DND-41 (cell line): ENCODE measurements at regions not wholly inside any gene's neighbourhood (a gene's known extent, or its start where the extent isn't known, plus 50 kb on each side); places are given as distances from the start of the nearest gene placed in this dataset.

Experiments
- CTCF ChIP-seq: IDR thresholded peaks from 2 replicates; pipeline ENCODE4 v1.5.1; 2012; ENCODE audit warnings: borderline replicate concordance, low read length, moderate library complexity, mild to moderate bottlenecking; ENCODE audit not compliant: poor library complexity, severe bottlenecking; ENCODE audit errors: extremely low read depth
- EZH2 ChIP-seq: IDR thresholded peaks from 3 replicates; pipeline ENCODE4 v1.6.1; 2012; ENCODE audit warnings: borderline replicate concordance, low read depth, mild to moderate bottlenecking, moderate library complexity, low read length, inconsistent platforms; ENCODE audit not compliant: severe bottlenecking

- TF ChIP-seq CTCF (no peak), EZH2 (no peak)
These were observed 655.2 kb downstream of the LMO4 start for GRCh38 chr1:87983841-87984240.
